ENCODE measurements at regions not wholly inside any gene's neighbourhood (a gene's known extent, or its start where the extent isn't known, plus 50 kb on each side); places are given as distances from the start of the nearest gene placed in this dataset.
"Not testable (repeated sequence)": the region's sequence is repeated elsewhere in the genome, so short reads cannot be mapped to it uniquely, and the experiment has no call there.

GRCh38 chr2:131671841-131672470, 144.3 kb downstream of the CCDC74A start:
- not testable (repeated sequence) for DNase-seq (ENCODE audit: low read depth)

- peak; percentile 17 for DNase-seq (ENCODE audit: low read depth)
Measured at GRCh38 chr2:131672471-131673399, 145.0 kb downstream of the CCDC74A start.

- DNase-seq (ENCODE audit: low read depth), result peak; percentile 13
Measured at GRCh38 chr2:131673400-131674173, 145.9 kb downstream of the CCDC74A start.

GRCh38 chr2:131674174-131674507, 146.5 kb downstream of the CCDC74A start:
- no peak for DNase-seq (ENCODE audit: low read depth)

- not testable (repeated sequence) for DNase-seq (ENCODE audit: low read depth)
Measured at GRCh38 chr2:131681611-131682121, 154.0 kb downstream of the CCDC74A start.

- peak; percentile 75 for DNase-seq (ENCODE audit: low read depth)
Measured at GRCh38 chr2:131682122-131682944, 154.6 kb downstream of the CCDC74A start.

- peak; percentile 5 for DNase-seq (ENCODE audit: low read depth)
Measured at GRCh38 chr2:131682945-131683330, 155.2 kb downstream of the CCDC74A start.

- peak; percentile 4 for DNase-seq (ENCODE audit: low read depth)
Measured at GRCh38 chr2:131684631-131685316, 157.1 kb downstream of the CCDC74A start.

- DNase-seq (ENCODE audit: low read depth), result not testable (repeated sequence)
Measured at GRCh38 chr2:131686164-131686893, 158.6 kb downstream of the CCDC74A start.

GRCh38 chr2:131686894-131687238, 159.2 kb downstream of the CCDC74A start:
- DNase-seq (ENCODE audit: low read depth), result not testable (repeated sequence)

GRCh38 chr2:131689066-131689465, 161.4 kb downstream of the CCDC74A start:
- not testable (repeated sequence) for DNase-seq (ENCODE audit: low read depth)

- DNase-seq (ENCODE audit: low read depth), result not testable (repeated sequence)
Measured at GRCh38 chr2:131711268-131711667, 183.6 kb downstream of the CCDC74A start.

GRCh38 chr2:131717907-131718306, 190.2 kb downstream of the CCDC74A start:
- not testable (repeated sequence) for DNase-seq (ENCODE audit: low read depth)

GRCh38 chr2:131721163-131721562, 193.5 kb downstream of the CCDC74A start:
- DNase-seq (ENCODE audit: low read depth), result not testable (repeated sequence)

GRCh38 chr2:131722256-131722655, 194.6 kb downstream of the CCDC74A start:
- DNase-seq (ENCODE audit: low read depth), result not testable (repeated sequence)

- DNase-seq (ENCODE audit: low read depth), result no peak
Measured at GRCh38 chr2:131724019-131724418, 196.3 kb downstream of the CCDC74A start.

GRCh38 chr2:131728451-131728850, 200.8 kb downstream of the CCDC74A start:
- not testable (repeated sequence) for DNase-seq (ENCODE audit: low read depth)

- DNase-seq (ENCODE audit: low read depth), result not testable (repeated sequence)
Measured at GRCh38 chr2:131733530-131733929, 205.8 kb downstream of the CCDC74A start.

- not testable (repeated sequence) for DNase-seq (ENCODE audit: low read depth)
Measured at GRCh38 chr2:131736406-131736805, 208.7 kb downstream of the CCDC74A start.

- DNase-seq (ENCODE audit: low read depth), result not testable (repeated sequence)
Measured at GRCh38 chr2:131738533-131738932, 210.8 kb downstream of the CCDC74A start.

Data from fibroblast of the conjunctiva (primary cell).